ENCODE measurements at regions not wholly inside any gene's neighbourhood (a gene's known extent, or its start where the extent isn't known, plus 50 kb on each side); places are given as distances from the start of the nearest gene placed in this dataset.
"Not testable (repeated sequence)": the region's sequence is repeated elsewhere in the genome, so short reads cannot be mapped to it uniquely, and the experiment has no call there.

- DNase-seq, result no peak
Observed at GRCh38 chr11:25159341-25159740, 662.5 kb downstream of the LUZP2 start.

GRCh38 chr11:25163421-25163820 is 666.6 kb downstream of the LUZP2 start:
- no peak for DNase-seq

- no peak for DNase-seq
Observed at GRCh38 chr11:25180187-25180586, 683.3 kb downstream of the LUZP2 start.

- DNase-seq, result no peak
Observed at GRCh38 chr11:25183411-25183810, 686.6 kb downstream of the LUZP2 start.

- no peak for DNase-seq
Observed at GRCh38 chr11:25197515-25197914, 700.7 kb downstream of the LUZP2 start.

GRCh38 chr11:25198704-25199103 is 701.9 kb downstream of the LUZP2 start:
- no peak for DNase-seq

GRCh38 chr11:25200925-25201324 is 704.1 kb downstream of the LUZP2 start:
- no peak for DNase-seq

- DNase-seq, result no peak
Observed at GRCh38 chr11:25206762-25207161, 709.9 kb downstream of the LUZP2 start.

GRCh38 chr11:25211635-25212254 is 714.9 kb downstream of the LUZP2 start:
- no peak for DNase-seq

GRCh38 chr11:25214535-25215176 is 717.8 kb downstream of the LUZP2 start:
- DNase-seq, result no peak

GRCh38 chr11:25218036-25218435 is 721.2 kb downstream of the LUZP2 start:
- DNase-seq, result no peak

GRCh38 chr11:25225078-25225477 is 728.2 kb downstream of the LUZP2 start:
- no peak for DNase-seq

GRCh38 chr11:25242928-25243327 is 746.1 kb downstream of the LUZP2 start:
- no peak for DNase-seq

GRCh38 chr11:25244126-25244525 is 747.3 kb downstream of the LUZP2 start:
- DNase-seq, result no peak

GRCh38 chr11:25247336-25247735 is 750.5 kb downstream of the LUZP2 start:
- DNase-seq, result no peak

- no peak for DNase-seq
Observed at GRCh38 chr11:25252854-25253253, 756.0 kb downstream of the LUZP2 start.

GRCh38 chr11:25263861-25264260 is 767.0 kb downstream of the LUZP2 start:
- not testable (repeated sequence) for DNase-seq

- no peak for DNase-seq
Observed at GRCh38 chr11:25271301-25271700, 774.4 kb downstream of the LUZP2 start.

- DNase-seq, result no peak
Observed at GRCh38 chr11:25272214-25272613, 775.4 kb downstream of the LUZP2 start.

- DNase-seq, result not testable (repeated sequence)
Observed at GRCh38 chr11:25280821-25281220, 784.0 kb downstream of the LUZP2 start.

- no peak for DNase-seq
Observed at GRCh38 chr11:25293166-25293565, 796.3 kb downstream of the LUZP2 start.

GRCh38 chr11:25298450-25298849 is 801.6 kb downstream of the LUZP2 start:
- no peak for DNase-seq

- no peak for DNase-seq
Observed at GRCh38 chr11:25309818-25310217, 813.0 kb downstream of the LUZP2 start.

- DNase-seq, result no peak
Observed at GRCh38 chr11:25317216-25317615, 820.4 kb downstream of the LUZP2 start.

- DNase-seq, result no peak
Observed at GRCh38 chr11:25319127-25319526, 822.3 kb downstream of the LUZP2 start.

Data from C1 segment of cervical spinal cord (tissue), 14 donors.